Progenitor cell of endocrine pancreas (in vitro differentiated cells): ENCODE measurements at regions not wholly inside any gene's neighbourhood (a gene's known extent, or its start where the extent isn't known, plus 50 kb on each side); places are given as distances from the start of the nearest gene placed in this dataset.

ENCODE experiments used
- DNase-seq: peaks from one replicate; pipeline ENCODE4 v3.0.0; 2021; ENCODE audit warnings: low spot score; ENCODE audit not compliant: unreplicated experiment
- H3K27ac Mint-ChIP-seq: 2 replicates; pipeline ENCODE4 v1.8.0; 2021; ENCODE audit warnings: mild to moderate bottlenecking, moderate library complexity, mixed read lengths
- H3K27me3 Mint-ChIP-seq: 2 replicates; pipeline ENCODE4 v1.8.0; 2021; ENCODE audit warnings: mixed read lengths
- H3K36me3 Mint-ChIP-seq: 2 replicates; pipeline ENCODE4 v1.8.0; 2022; ENCODE audit warnings: mixed read lengths; ENCODE audit not compliant: insufficient read depth
- H3K4me1 Mint-ChIP-seq: 2 replicates; pipeline ENCODE4 v1.8.0; 2021; ENCODE audit warnings: low read depth, mixed read lengths
- H3K4me3 Mint-ChIP-seq: 2 replicates; pipeline ENCODE4 v1.8.0; 2021; ENCODE audit warnings: low read depth, mild to moderate bottlenecking, moderate library complexity, mixed read lengths
- H3K9me3 Mint-ChIP-seq: 2 replicates; pipeline ENCODE4 v1.8.0; 2021; ENCODE audit warnings: low read depth, mixed read lengths
- CTCF ChIP-seq: fragments of 200-600 bp; sonication (generic); IDR thresholded peaks from one replicate; pipeline ENCODE4 v1.5.0; 2021; ENCODE audit warnings: antibody characterized with exemption, mild to moderate bottlenecking; ENCODE audit not compliant: unreplicated experiment

DNA sequence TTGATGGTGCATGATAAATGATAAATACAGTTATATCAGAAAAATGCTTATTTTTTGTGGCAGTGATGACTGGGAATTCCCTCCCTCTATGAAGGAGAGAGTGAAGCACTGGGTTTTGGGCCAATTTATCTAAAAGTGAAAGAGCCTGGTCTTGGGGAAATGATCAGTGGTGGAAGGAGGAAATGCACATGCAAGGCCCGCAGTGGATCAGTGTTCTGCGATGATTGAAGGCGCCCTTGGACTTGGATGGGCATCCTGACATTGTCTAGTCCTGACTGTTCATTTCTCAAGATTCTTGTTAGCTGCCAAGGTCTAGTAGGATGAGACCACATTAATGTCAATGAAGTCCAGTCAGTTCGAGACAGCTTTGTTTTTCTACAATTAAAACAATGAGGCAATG is 272.0 kb upstream of the SLC35B3 start:
- Mint-ChIP-seq H3K27ac (no peak overlapping the region), H3K4me1 (no peaks in the 10 kb centered on the region)

DNA sequence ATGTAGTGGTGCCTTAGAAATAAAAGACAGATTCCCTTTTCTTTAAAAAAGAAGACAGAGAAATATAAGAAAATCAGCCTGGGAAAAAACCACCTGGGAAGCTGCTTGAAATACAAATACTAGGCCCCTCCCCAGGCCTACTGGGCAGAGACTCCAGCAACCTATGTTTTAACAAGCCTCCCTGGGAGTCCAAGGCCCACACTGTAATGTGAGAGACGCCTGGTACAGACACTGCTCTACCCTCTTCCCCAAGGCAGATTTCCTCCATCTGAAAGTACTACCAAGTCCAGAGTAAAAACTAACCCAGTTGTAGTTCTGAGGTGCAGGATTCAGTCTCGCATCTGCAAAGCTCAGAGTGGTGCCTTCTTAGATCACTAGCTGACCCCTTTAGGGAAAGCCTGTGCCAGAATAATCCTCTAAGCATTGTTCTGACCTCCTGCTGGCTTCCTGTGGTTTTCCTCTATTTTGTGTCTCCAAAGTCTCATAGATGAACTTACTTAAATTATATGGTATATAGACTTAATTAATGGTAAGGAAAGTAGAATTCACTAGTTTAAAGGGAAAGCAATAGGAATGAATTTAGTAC is 270.2 kb upstream of the SLC35B3 start:
- Mint-ChIP-seq H3K4me3 (no peak overlapping the region), H3K4me1 (no peaks in the 10 kb centered on the region), H3K27ac (no peak overlapping the region), H3K9me3 (peaks cover 3% of the 10 kb centered on the region), H3K36me3 (no peaks in the 10 kb centered on the region), H3K27me3 (peaks cover 7% of the 10 kb centered on the region)
- DNase-seq: no peak
- no peak for TF ChIP-seq CTCF

More for the DNA sequence above, 272.0 kb upstream of the SLC35B3 start:
- no peak for DNase-seq
- Mint-ChIP-seq H3K27me3 (peaks cover 7% of the 10 kb centered on the region), H3K36me3 (no peaks in the 10 kb centered on the region), H3K9me3 (no peaks in the 10 kb centered on the region), H3K4me3 (no peak overlapping the region)
- no peak for TF ChIP-seq CTCF

DNA sequence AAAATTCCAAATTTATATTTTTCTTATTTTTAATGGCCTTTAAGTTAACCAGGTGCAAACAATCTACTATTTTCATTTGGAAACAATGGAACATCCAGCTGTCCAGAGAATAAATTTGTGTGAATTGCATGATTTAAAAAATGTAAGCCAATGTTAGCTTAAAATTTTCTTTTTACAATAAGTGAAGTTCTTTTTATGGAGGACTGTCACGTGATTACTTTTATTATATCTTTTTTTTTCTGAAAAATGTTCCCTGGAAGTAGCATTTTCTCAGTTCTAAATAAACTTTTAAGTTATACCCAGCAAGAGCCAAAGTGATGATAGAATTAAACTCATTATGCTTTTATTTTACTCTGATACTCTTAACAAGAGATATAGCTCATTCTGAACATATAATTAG is 267.7 kb upstream of the SLC35B3 start:
- H3K36me3 Mint-ChIP-seq: no peaks in the 10 kb centered on the region
- H3K27ac Mint-ChIP-seq: no peak overlapping the region
- H3K4me3 Mint-ChIP-seq: no peak overlapping the region
- H3K4me1 Mint-ChIP-seq: no peaks in the 10 kb centered on the region
- DNase-seq: no peak
- no peaks in the 10 kb centered on the region for H3K27me3 Mint-ChIP-seq
- H3K9me3 Mint-ChIP-seq: peaks cover 3% of the 10 kb centered on the region
- no peak for TF ChIP-seq CTCF

DNA sequence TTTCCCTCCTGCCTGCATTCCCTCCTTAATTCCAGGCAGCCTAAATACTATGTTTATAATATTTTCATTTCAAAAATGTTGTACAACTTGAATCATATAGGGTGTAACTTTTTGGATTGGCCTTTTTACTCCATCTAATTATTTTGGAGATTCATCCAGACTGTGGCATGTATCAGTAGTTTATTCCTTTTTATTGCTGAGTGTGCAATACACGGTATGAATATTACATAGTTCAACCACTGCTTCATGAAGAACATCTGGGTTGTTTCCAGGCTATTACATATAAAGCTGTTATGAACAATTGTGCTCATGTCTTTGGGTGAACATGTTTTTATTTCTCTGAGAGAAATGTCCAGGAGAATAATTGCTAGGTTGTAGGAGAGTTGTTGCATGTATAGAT is 253.5 kb upstream of the SLC35B3 start:
- Mint-ChIP-seq H3K4me3 (no peak overlapping the region), H3K36me3 (peaks cover 3% of the 10 kb centered on the region)

DNA sequence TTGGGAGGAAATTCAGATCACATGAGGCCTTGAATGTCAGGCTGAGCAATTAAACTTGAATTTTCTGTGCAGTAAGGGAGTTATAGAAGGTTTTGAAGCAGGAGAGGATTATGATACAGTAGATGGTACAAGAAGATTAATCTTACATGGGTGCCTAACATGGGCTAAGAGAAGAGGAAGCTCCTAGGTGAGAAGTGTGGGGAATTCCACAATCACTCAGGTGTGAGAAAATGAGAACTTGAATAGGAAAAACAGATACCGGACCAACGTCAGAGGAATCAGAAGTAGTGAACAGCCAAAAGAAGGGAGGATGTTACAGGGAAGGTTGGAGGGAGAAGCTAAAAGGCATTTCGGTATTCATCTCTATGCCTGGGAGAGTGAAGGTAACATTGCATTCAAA is 250.7 kb upstream of the SLC35B3 start:
- Mint-ChIP-seq H3K9me3 (no peaks in the 10 kb centered on the region), H3K36me3 (no peaks in the 10 kb centered on the region), H3K4me1 (no peaks in the 10 kb centered on the region), H3K27me3 (peaks cover 2% of the 10 kb centered on the region), H3K4me3 (no peak overlapping the region), H3K27ac (no peak overlapping the region)
- DNase-seq: no peak
- no peak for TF ChIP-seq CTCF

More for the DNA sequence above, 253.5 kb upstream of the SLC35B3 start:
- Mint-ChIP-seq H3K27ac (no peak overlapping the region), H3K4me1 (no peaks in the 10 kb centered on the region), H3K9me3 (peaks cover 15% of the 10 kb centered on the region), H3K27me3 (peaks cover 2% of the 10 kb centered on the region)
- DNase-seq: no peak
- TF ChIP-seq CTCF: no peak
